ENCODE measurements at regions not wholly inside any gene's neighbourhood (a gene's known extent, or its start where the extent isn't known, plus 50 kb on each side); places are given as distances from the start of the nearest gene placed in this dataset.

- H3K27ac ChIP-seq = no peak overlapping the region
- no peak for TF ChIP-seq CTCF (conservative IDR thresholded peaks at IDR 0.05)
- no peak for TF ChIP-seq ZFX (IDR thresholded peaks at IDR 0.05)
Observed at GRCh38 chr13:65551208-65551607, 1678.9 kb downstream of the PCDH9 start.

- no peak overlapping the region for H3K27ac ChIP-seq
- TF ChIP-seq CTCF (conservative IDR thresholded peaks at IDR 0.05) (no peak), ZFX (IDR thresholded peaks at IDR 0.05) (no peak)
Observed at GRCh38 chr13:65540175-65540574, 1690.0 kb downstream of the PCDH9 start.

GRCh38 chr13:65535370-65535769, 1694.8 kb downstream of the PCDH9 start:
- H3K27ac ChIP-seq = no peak overlapping the region
- TF ChIP-seq CTCF (conservative IDR thresholded peaks at IDR 0.05) (no peak), ZFX (IDR thresholded peaks at IDR 0.05) (no peak)

- TF ChIP-seq ZFX (IDR thresholded peaks at IDR 0.05) (no peak), CTCF (conservative IDR thresholded peaks at IDR 0.05) (no peak)
- no peak overlapping the region for H3K27ac ChIP-seq
Observed at GRCh38 chr13:65532231-65532630, 1697.9 kb downstream of the PCDH9 start.

GRCh38 chr13:65530688-65531087, 1699.4 kb downstream of the PCDH9 start:
- no peak overlapping the region for H3K27ac ChIP-seq
- TF ChIP-seq CTCF (conservative IDR thresholded peaks at IDR 0.05) = no peak
- no peak for TF ChIP-seq ZFX (IDR thresholded peaks at IDR 0.05)

GRCh38 chr13:65529541-65529940, 1700.6 kb downstream of the PCDH9 start:
- TF ChIP-seq ZFX (IDR thresholded peaks at IDR 0.05) (no peak), CTCF (conservative IDR thresholded peaks at IDR 0.05) (no peak)

GRCh38 chr13:65508745-65509144, 1721.4 kb downstream of the PCDH9 start:
- H3K27ac ChIP-seq = no peak overlapping the region
- TF ChIP-seq CTCF (conservative IDR thresholded peaks at IDR 0.05) (no peak), ZFX (IDR thresholded peaks at IDR 0.05) (no peak)

More at GRCh38 chr13:65529541-65529940, 1700.6 kb downstream of the PCDH9 start:
- H3K27ac ChIP-seq = no peak overlapping the region

Data from C4-2B (cell line).